ENCODE measurements at regions not wholly inside any gene's neighbourhood (a gene's known extent, or its start where the extent isn't known, plus 50 kb on each side); places are given as distances from the start of the nearest gene placed in this dataset.
"Not testable (repeated sequence)": the region's sequence is repeated elsewhere in the genome, so short reads cannot be mapped to it uniquely, and the experiment has no call there.

- H3K9me3 Mint-ChIP-seq = no peaks in the 10 kb centered on the region
- H3K36me3 Mint-ChIP-seq = no peaks in the 10 kb centered on the region
- no peak overlapping the region for H3K27ac Mint-ChIP-seq
- ATAC-seq = no peak
- no peaks in the 10 kb centered on the region for H3K27me3 Mint-ChIP-seq
- no peak overlapping the region for H3K4me3 Mint-ChIP-seq
- no peaks in the 10 kb centered on the region for H3K4me1 Mint-ChIP-seq
Observed at GRCh38 chr4:96972920-96973319, 1133.0 kb downstream of the PDHA2 start.

- no peaks in the 10 kb centered on the region for H3K4me1 Mint-ChIP-seq
- no peak overlapping the region for H3K27ac Mint-ChIP-seq
- no peaks in the 10 kb centered on the region for H3K9me3 Mint-ChIP-seq
- ATAC-seq = no peak
- no peaks in the 10 kb centered on the region for H3K27me3 Mint-ChIP-seq
- no peak overlapping the region for H3K4me3 Mint-ChIP-seq
- no peaks in the 10 kb centered on the region for H3K36me3 Mint-ChIP-seq
Observed at GRCh38 chr4:96974295-96974694, 1134.4 kb downstream of the PDHA2 start.

GRCh38 chr4:96983830-96984229, 1143.9 kb downstream of the PDHA2 start:
- no peak for ATAC-seq
- Mint-ChIP-seq H3K4me3 (no peak overlapping the region), H3K27me3 (no peaks in the 10 kb centered on the region), H3K36me3 (no peaks in the 10 kb centered on the region), H3K9me3 (no peaks in the 10 kb centered on the region), H3K27ac (no peak overlapping the region), H3K4me1 (no peaks in the 10 kb centered on the region)

GRCh38 chr4:96986816-96987215, 1146.9 kb downstream of the PDHA2 start:
- no peaks in the 10 kb centered on the region for H3K4me1 Mint-ChIP-seq
- no peaks in the 10 kb centered on the region for H3K36me3 Mint-ChIP-seq
- H3K4me3 Mint-ChIP-seq = no peak overlapping the region
- no peak for ATAC-seq
- H3K9me3 Mint-ChIP-seq = no peaks in the 10 kb centered on the region
- H3K27ac Mint-ChIP-seq = no peak overlapping the region
- H3K27me3 Mint-ChIP-seq = no peaks in the 10 kb centered on the region

GRCh38 chr4:96991083-96991482, 1151.2 kb downstream of the PDHA2 start:
- ATAC-seq = no peak
- H3K9me3 Mint-ChIP-seq = peaks cover 5% of the 10 kb centered on the region
- no peaks in the 10 kb centered on the region for H3K4me1 Mint-ChIP-seq
- no peaks in the 10 kb centered on the region for H3K36me3 Mint-ChIP-seq
- no peak overlapping the region for H3K4me3 Mint-ChIP-seq
- H3K27me3 Mint-ChIP-seq = no peaks in the 10 kb centered on the region
- no peak overlapping the region for H3K27ac Mint-ChIP-seq

GRCh38 chr4:96992443-96992842, 1150.8 kb downstream of the STPG2 start:
- Mint-ChIP-seq H3K4me3 (no peak overlapping the region), H3K27ac (no peak overlapping the region), H3K4me1 (no peaks in the 10 kb centered on the region), H3K36me3 (no peaks in the 10 kb centered on the region), H3K9me3 (peaks cover 5% of the 10 kb centered on the region), H3K27me3 (no peaks in the 10 kb centered on the region)
- no peak for ATAC-seq

GRCh38 chr4:96993560-96993959, 1149.7 kb downstream of the STPG2 start:
- no peak overlapping the region for H3K27ac Mint-ChIP-seq
- ATAC-seq = no peak
- H3K4me3 Mint-ChIP-seq = no peak overlapping the region
- H3K9me3 Mint-ChIP-seq = peaks cover 5% of the 10 kb centered on the region
- no peaks in the 10 kb centered on the region for H3K27me3 Mint-ChIP-seq
- no peaks in the 10 kb centered on the region for H3K36me3 Mint-ChIP-seq
- no peaks in the 10 kb centered on the region for H3K4me1 Mint-ChIP-seq

GRCh38 chr4:97003715-97004114, 1139.6 kb downstream of the STPG2 start:
- no peak for ATAC-seq
- Mint-ChIP-seq H3K36me3 (no peaks in the 10 kb centered on the region), H3K27ac (no peak overlapping the region), H3K27me3 (no peaks in the 10 kb centered on the region), H3K4me1 (no peaks in the 10 kb centered on the region), H3K9me3 (peaks cover 9% of the 10 kb centered on the region), H3K4me3 (no peak overlapping the region)

- Mint-ChIP-seq H3K4me3 (no peak overlapping the region), H3K36me3 (no peaks in the 10 kb centered on the region), H3K4me1 (no peaks in the 10 kb centered on the region), H3K9me3 (no peaks in the 10 kb centered on the region), H3K27me3 (no peaks in the 10 kb centered on the region), H3K27ac (no peak overlapping the region)
- ATAC-seq = no peak
Observed at GRCh38 chr4:97013309-97013708, 1130.0 kb downstream of the STPG2 start.

GRCh38 chr4:97013711-97014110, 1129.6 kb downstream of the STPG2 start:
- Mint-ChIP-seq H3K27ac (no peak overlapping the region), H3K4me3 (no peak overlapping the region), H3K27me3 (no peaks in the 10 kb centered on the region), H3K4me1 (no peaks in the 10 kb centered on the region), H3K9me3 (no peaks in the 10 kb centered on the region), H3K36me3 (no peaks in the 10 kb centered on the region)
- ATAC-seq = no peak

GRCh38 chr4:97015301-97015700, 1128.0 kb downstream of the STPG2 start:
- H3K9me3 Mint-ChIP-seq = no peaks in the 10 kb centered on the region
- no peaks in the 10 kb centered on the region for H3K27me3 Mint-ChIP-seq
- no peak overlapping the region for H3K27ac Mint-ChIP-seq
- no peak overlapping the region for H3K4me3 Mint-ChIP-seq
- no peaks in the 10 kb centered on the region for H3K4me1 Mint-ChIP-seq
- H3K36me3 Mint-ChIP-seq = no peaks in the 10 kb centered on the region
- ATAC-seq = no peak

- Mint-ChIP-seq H3K4me1 (no peaks in the 10 kb centered on the region), H3K4me3 (no peak overlapping the region), H3K36me3 (no peaks in the 10 kb centered on the region), H3K27ac (no peak overlapping the region), H3K27me3 (no peaks in the 10 kb centered on the region), H3K9me3 (no peaks in the 10 kb centered on the region)
- no peak for ATAC-seq
Observed at GRCh38 chr4:97016186-97016907, 1126.9 kb downstream of the STPG2 start.

GRCh38 chr4:97027728-97028410, 1115.4 kb downstream of the STPG2 start:
- Mint-ChIP-seq H3K27ac (no peak overlapping the region), H3K27me3 (no peaks in the 10 kb centered on the region), H3K4me3 (no peak overlapping the region), H3K9me3 (peaks cover 4% of the 10 kb centered on the region), H3K4me1 (no peaks in the 10 kb centered on the region), H3K36me3 (no peaks in the 10 kb centered on the region)
- no peak for ATAC-seq

- no peak overlapping the region for H3K27ac Mint-ChIP-seq
- H3K9me3 Mint-ChIP-seq = no peaks in the 10 kb centered on the region
- H3K36me3 Mint-ChIP-seq = no peaks in the 10 kb centered on the region
- ATAC-seq = no peak
- no peaks in the 10 kb centered on the region for H3K4me1 Mint-ChIP-seq
- no peaks in the 10 kb centered on the region for H3K27me3 Mint-ChIP-seq
- no peak overlapping the region for H3K4me3 Mint-ChIP-seq
Observed at GRCh38 chr4:97028785-97029184, 1114.5 kb downstream of the STPG2 start.

- not testable (repeated sequence) for H3K27me3 Mint-ChIP-seq, H3K4me3 Mint-ChIP-seq, H3K9me3 Mint-ChIP-seq, H3K27ac Mint-ChIP-seq, ATAC-seq, H3K36me3 Mint-ChIP-seq, H3K4me1 Mint-ChIP-seq
Observed at GRCh38 chr4:97037411-97038145, 1105.7 kb downstream of the STPG2 start.

- Mint-ChIP-seq H3K4me1 (no peaks in the 10 kb centered on the region), H3K27me3 (no peaks in the 10 kb centered on the region), H3K36me3 (no peaks in the 10 kb centered on the region), H3K27ac (no peak overlapping the region), H3K4me3 (no peak overlapping the region), H3K9me3 (no peaks in the 10 kb centered on the region)
- no peak for ATAC-seq
Observed at GRCh38 chr4:97038146-97038516, 1105.1 kb downstream of the STPG2 start.

Data from stimulated activated memory B cell treated with anti-CD40 and anti-IgM and Interleukin-4, amounts not matched to agents 10 μg/mL and 1 μg/mL and 100 μg/mL, for 72 hours (primary cell).